Trophoblast cell (in vitro differentiated cells and primary cell): ENCODE measurements at regions not wholly inside any gene's neighbourhood (a gene's known extent, or its start where the extent isn't known, plus 50 kb on each side); places are given as distances from the start of the nearest gene placed in this dataset.

Experiments
- DNase-seq, 2 donors: peaks; one replicate each; pipeline ENCODE4 v3.0.0-alpha.2; 2016
- H2AFZ ChIP-seq: 2 replicates; pipeline ENCODE4 v1.6.1; 2013; ENCODE audit warnings: low read length, moderate library complexity, mild to moderate bottlenecking; ENCODE audit not compliant: insufficient read depth, poor library complexity
- H2AK5ac ChIP-seq: 2 replicates; pipeline ENCODE4 v1.6.1; 2013; ENCODE audit warnings: mild to moderate bottlenecking, low read length
- H2BK120ac ChIP-seq: 2 replicates; pipeline ENCODE4 v1.6.1; 2013; ENCODE audit warnings: low read length, mild to moderate bottlenecking, moderate library complexity; ENCODE audit not compliant: insufficient read depth, poor library complexity
- H2BK12ac ChIP-seq: 2 replicates; pipeline ENCODE4 v1.6.1; 2013; ENCODE audit warnings: mild to moderate bottlenecking, low read length, moderate library complexity
- H2BK5ac ChIP-seq: 2 replicates; pipeline ENCODE4 v1.6.1; 2013; ENCODE audit warnings: low read length, low read depth, moderate library complexity, mild to moderate bottlenecking; ENCODE audit not compliant: poor library complexity
- H3K14ac ChIP-seq: 2 replicates; pipeline ENCODE4 v1.6.1; 2013; ENCODE audit warnings: mild to moderate bottlenecking, low read length
- H3K18ac ChIP-seq: 2 replicates; pipeline ENCODE4 v1.6.1; 2013; ENCODE audit warnings: mild to moderate bottlenecking, low read length
- H3K23ac ChIP-seq: 2 replicates; pipeline ENCODE4 v1.6.1; 2013; ENCODE audit warnings: low read length
- H3K27ac ChIP-seq: 2 replicates; pipeline ENCODE4 v1.5.1; 2013; ENCODE audit warnings: low read depth, mild to moderate bottlenecking, inconsistent platforms, low read length, moderate library complexity
- H3K27me3 ChIP-seq: 2 replicates; pipeline ENCODE4 v1.6.1; 2013; ENCODE audit warnings: inconsistent platforms, mild to moderate bottlenecking, low read length, moderate library complexity; ENCODE audit not compliant: insufficient read depth
- H3K36me3 ChIP-seq, 2 experiments: 1 replicate in 1 of 2; 2 replicates in 1 of 2; pipeline ENCODE4 v1.6.1; 2013; ENCODE audit warnings: low read length in 2 of 2, mild to moderate bottlenecking in 2 of 2, moderate library complexity in 1 of 2; ENCODE audit not compliant: insufficient read depth in 2 of 2, control insufficient read depth in 1 of 2
- H3K4ac ChIP-seq: 2 replicates; pipeline ENCODE4 v1.6.1; 2013; ENCODE audit warnings: low read depth, mild to moderate bottlenecking, low read length, moderate library complexity
- H3K4me1 ChIP-seq, 2 experiments: 1 replicate in 1 of 2; 2 replicates in 1 of 2; pipeline ENCODE4 v1.6.1; 2013; ENCODE audit warnings: low read length in 2 of 2, mild to moderate bottlenecking in 2 of 2, moderate library complexity in 1 of 2; ENCODE audit not compliant: insufficient read depth in 2 of 2, control insufficient read depth in 1 of 2
- H3K4me2 ChIP-seq: 2 replicates; pipeline ENCODE4 v1.6.1; 2013; ENCODE audit warnings: inconsistent platforms, mild to moderate bottlenecking, low read length, moderate library complexity
- H3K4me3 ChIP-seq: 2 replicates; pipeline ENCODE4 v1.5.1; 2013; ENCODE audit warnings: mild to moderate bottlenecking, low read depth, low read length, inconsistent platforms
- H3K79me1 ChIP-seq: one replicate; pipeline ENCODE4 v1.6.1; 2013; ENCODE audit warnings: low read length
- H3K79me2 ChIP-seq: 2 replicates; pipeline ENCODE4 v1.6.1; 2013; ENCODE audit warnings: low read length, mild to moderate bottlenecking; ENCODE audit not compliant: control insufficient read depth, insufficient read depth, poor library complexity
- H3K9ac ChIP-seq: 2 replicates; pipeline ENCODE4 v1.6.1; 2013; ENCODE audit warnings: mild to moderate bottlenecking, low read length
- H3K9me3 ChIP-seq: 2 replicates; pipeline ENCODE4 v1.6.1; 2013; ENCODE audit warnings: low read depth, mild to moderate bottlenecking, control low read depth, inconsistent platforms, low read length; ENCODE audit not compliant: insufficient read depth
- H4K12ac ChIP-seq: 2 replicates; pipeline ENCODE4 v1.6.1; 2013; ENCODE audit warnings: low read depth, mild to moderate bottlenecking, low read length, moderate library complexity
- H4K8ac ChIP-seq: 2 replicates; pipeline ENCODE4 v1.6.1; 2013; ENCODE audit warnings: low read depth, mild to moderate bottlenecking, low read length, moderate library complexity
- H4K91ac ChIP-seq: one replicate; pipeline ENCODE4 v1.6.1; 2013; ENCODE audit warnings: low read depth, mild to moderate bottlenecking, low read length, moderate library complexity
- WGBS: extraction: QIAGEN DNeasy Blood & Tissue Kit; methylation state at CpG from one replicate; pipeline ENCODE4 v1.1.7; 2013; ENCODE audit warnings: missing lambda C conversion rate; ENCODE audit not compliant: insufficient read length, insufficient coverage; ENCODE audit errors: extremely low coverage; 5-methylcytosine and 5-hydroxymethylcytosine counted together

DNA sequence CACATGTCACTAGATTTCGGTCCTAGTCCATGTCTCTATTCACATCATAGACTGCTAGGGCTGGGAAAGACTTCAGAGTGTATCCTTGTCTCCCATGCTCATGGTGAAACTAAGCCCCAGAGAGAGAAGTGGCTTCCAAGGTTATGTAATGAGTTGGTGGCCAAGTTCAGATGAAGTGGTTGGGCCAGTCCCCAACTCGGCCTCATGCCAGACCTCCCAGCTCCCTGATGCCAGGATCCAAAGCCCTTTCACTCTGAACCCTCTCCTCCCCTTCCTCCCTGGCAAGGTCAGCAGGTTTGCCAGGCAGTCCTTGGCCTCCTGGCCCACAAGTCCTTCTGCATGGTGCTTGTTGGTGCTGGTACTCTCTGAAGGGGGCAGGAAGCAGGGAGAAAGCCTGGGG lies 189.7 kb downstream of the AXIN2 start:
- Histone ChIP-seq H2AFZ (no peak overlapping the region), H3K9me3 (no peaks in the 10 kb centered on the region), H4K12ac (no peak overlapping the region), H2BK5ac (no peak overlapping the region), H2AK5ac (no peak overlapping the region), H3K4me3 (no peak overlapping the region), H3K9ac (no peak overlapping the region), H4K91ac (no peak overlapping the region), H3K79me1 (no peaks in the 10 kb centered on the region), H2BK12ac (no peak overlapping the region), H3K23ac (no peak overlapping the region), H3K4me2 (no peak overlapping the region), H3K79me2 (no peaks in the 10 kb centered on the region), H3K27me3 (no peaks in the 10 kb centered on the region), H3K27ac (no peak overlapping the region), H3K18ac (no peak overlapping the region), H3K4me1 (no peaks in the 10 kb centered on the region), H3K14ac (no peak overlapping the region), H2BK120ac (no peak overlapping the region), H4K8ac (no peak overlapping the region), H3K36me3 (no peaks in the 10 kb centered on the region), H3K4ac (no peak overlapping the region)
- no CpG with 5 or more reads among the region's 2 CpGs for WGBS
- DNase-seq, result no peak

DNA sequence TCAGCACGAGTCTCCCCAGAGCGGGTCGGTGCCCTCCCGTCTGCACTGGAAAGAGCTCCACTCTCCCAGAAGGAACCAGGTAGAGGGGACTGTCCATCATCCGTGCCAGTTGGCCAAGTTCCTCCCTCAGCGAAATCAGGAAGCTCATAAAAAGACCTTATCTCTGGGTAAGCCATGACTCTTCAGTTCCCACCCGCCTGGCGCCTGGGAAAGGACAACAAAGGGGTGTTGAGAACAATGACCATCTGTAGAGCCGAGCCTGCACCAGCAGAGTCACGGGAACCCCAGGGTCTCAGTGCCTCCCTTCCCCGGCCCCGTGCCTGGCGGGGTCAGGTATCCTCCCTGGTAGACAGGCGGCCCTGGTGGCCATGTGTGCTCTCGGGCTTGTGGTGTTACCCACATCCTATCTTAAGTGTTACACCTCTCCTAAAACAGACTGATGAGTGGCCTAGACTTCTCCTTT lies 190.7 kb downstream of the AXIN2 start:
- H2AK5ac ChIP-seq, result no peak overlapping the region
- no peak overlapping the region for H2BK12ac ChIP-seq
- H3K4me3 ChIP-seq, result no peak overlapping the region
- no peaks in the 10 kb centered on the region for H3K4me1 ChIP-seq
- no peak overlapping the region for H3K4me2 ChIP-seq
- no peak for DNase-seq
- no peak overlapping the region for H2BK120ac ChIP-seq
- H4K91ac ChIP-seq, result no peak overlapping the region
- H3K9me3 ChIP-seq, result no peaks in the 10 kb centered on the region
- H4K8ac ChIP-seq, result no peak overlapping the region
- WGBS, result no CpG with 5 or more reads among the region's 15 CpGs
- H3K14ac ChIP-seq, result no peak overlapping the region
- no peaks in the 10 kb centered on the region for H3K79me1 ChIP-seq
- H3K9ac ChIP-seq, result no peak overlapping the region
- no peak overlapping the region for H2BK5ac ChIP-seq
- no peak overlapping the region for H3K27ac ChIP-seq
- no peak overlapping the region for H3K4ac ChIP-seq
- no peak overlapping the region for H2AFZ ChIP-seq
- H4K12ac ChIP-seq, result no peak overlapping the region
- no peaks in the 10 kb centered on the region for H3K79me2 ChIP-seq
- no peak overlapping the region for H3K23ac ChIP-seq
- no peaks in the 10 kb centered on the region for H3K27me3 ChIP-seq
- no peak overlapping the region for H3K18ac ChIP-seq
- no peaks in the 10 kb centered on the region for H3K36me3 ChIP-seq

DNA sequence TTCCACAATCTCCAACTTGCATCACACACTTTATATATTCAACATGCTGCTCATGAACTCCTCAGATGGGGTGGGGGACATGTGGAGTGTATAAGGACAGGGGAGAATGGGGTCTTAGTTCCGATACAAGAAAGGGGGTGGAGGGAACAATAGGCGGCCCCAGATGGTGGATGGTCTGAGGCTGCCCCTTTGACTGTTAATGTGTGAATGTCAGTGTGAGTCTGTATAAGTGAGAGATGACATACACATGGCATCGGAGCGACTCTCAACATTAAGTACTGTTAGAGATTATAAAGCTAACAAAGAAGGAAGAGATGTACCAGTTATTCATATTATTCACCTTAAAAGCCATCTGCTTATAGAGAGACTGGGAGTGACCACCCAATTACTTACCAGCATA lies 193.1 kb downstream of the AXIN2 start:
- H3K4me2 ChIP-seq, result no peak overlapping the region
- no peak overlapping the region for H2AK5ac ChIP-seq
- H4K12ac ChIP-seq, result no peak overlapping the region
- no peak overlapping the region for H2BK12ac ChIP-seq
- DNase-seq, result no peak
- H3K79me2 ChIP-seq, result no peaks in the 10 kb centered on the region
- H3K27ac ChIP-seq, result no peak overlapping the region
- H2BK120ac ChIP-seq, result no peak overlapping the region
- H3K9ac ChIP-seq, result no peak overlapping the region
- no peaks in the 10 kb centered on the region for H3K79me1 ChIP-seq
- H3K36me3 ChIP-seq, result no peaks in the 10 kb centered on the region
- no peak overlapping the region for H3K23ac ChIP-seq
- no peak overlapping the region for H3K14ac ChIP-seq
- H2AFZ ChIP-seq, result no peak overlapping the region
- no peak overlapping the region for H3K4me3 ChIP-seq
- H3K27me3 ChIP-seq, result no peaks in the 10 kb centered on the region
- H3K4me1 ChIP-seq, result no peaks in the 10 kb centered on the region
- no CpG with 5 or more reads among the region's 4 CpGs for WGBS
- no peaks in the 10 kb centered on the region for H3K9me3 ChIP-seq
- H3K18ac ChIP-seq, result no peak overlapping the region
- no peak overlapping the region for H3K4ac ChIP-seq
- H4K8ac ChIP-seq, result no peak overlapping the region
- no peak overlapping the region for H2BK5ac ChIP-seq
- no peak overlapping the region for H4K91ac ChIP-seq

DNA sequence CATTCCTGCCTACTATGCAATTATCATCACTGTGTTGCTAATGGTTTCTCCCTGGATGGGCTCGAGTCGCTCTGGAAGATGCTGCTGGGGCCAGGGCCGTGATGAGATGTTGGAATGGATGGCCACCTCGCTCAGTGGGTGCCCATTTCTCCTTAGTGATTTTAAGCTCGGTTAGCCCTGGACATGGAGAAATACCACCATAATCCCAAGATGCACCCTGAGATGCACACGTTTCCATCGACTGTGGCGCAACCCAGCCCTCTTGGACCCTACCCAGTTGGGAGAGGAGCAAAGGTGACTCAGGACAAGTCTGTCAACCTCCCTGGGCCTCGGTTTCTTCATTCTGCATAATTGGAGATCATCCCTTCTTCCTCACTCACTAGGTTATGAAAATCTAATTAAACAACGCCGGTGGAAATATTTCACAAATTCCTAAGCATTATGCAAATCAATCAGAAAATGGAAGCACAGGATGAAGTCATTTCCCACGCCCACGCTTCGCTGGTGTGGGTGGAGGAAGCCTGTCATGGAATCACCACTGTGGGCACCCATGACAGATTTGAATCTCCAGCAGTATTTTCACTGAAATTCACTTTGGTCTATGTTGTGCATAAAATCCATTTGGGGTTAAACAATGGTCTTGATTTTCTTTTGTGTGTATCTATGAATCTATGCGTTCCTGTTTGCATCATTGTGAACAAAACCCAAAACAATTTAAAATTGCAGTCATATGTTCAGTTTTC lies 195.2 kb downstream of the AXIN2 start:
- Histone ChIP-seq H3K79me1 (no peaks in the 10 kb centered on the region), H2BK5ac (no peak overlapping the region), H2AK5ac (no peak overlapping the region), H3K9me3 (no peaks in the 10 kb centered on the region), H3K27me3 (no peaks in the 10 kb centered on the region), H4K8ac (no peak overlapping the region), H4K91ac (no peak overlapping the region), H3K4me2 (no peak overlapping the region), H3K23ac (no peak overlapping the region), H3K27ac (no peak overlapping the region), H2BK120ac (no peak overlapping the region), H3K4ac (no peak overlapping the region), H2AFZ (no peak overlapping the region), H2BK12ac (no peak overlapping the region), H3K4me3 (no peak overlapping the region), H3K9ac (no peak overlapping the region), H3K18ac (no peak overlapping the region), H4K12ac (no peak overlapping the region), H3K4me1 (peaks cover 0 to 3% of the 10 kb centered on the region in 2 experiments), H3K14ac (no peak overlapping the region), H3K79me2 (no peaks in the 10 kb centered on the region), H3K36me3 (no peaks in the 10 kb centered on the region)
- WGBS, result no CpG with 5 or more reads among the region's 15 CpGs
- DNase-seq, result no peak
